Memory B cell (primary cell): ENCODE measurements at regions not wholly inside any gene's neighbourhood (a gene's known extent, or its start where the extent isn't known, plus 50 kb on each side); places are given as distances from the start of the nearest gene placed in this dataset.

Experiments used
- ATAC-seq: fragments of 150-1000 bp; cut with Tn5 transposase; 2 replicates; pipeline ENCODE4 v1.10.0; 2021; ENCODE audit warnings: low read depth, mild to moderate bottlenecking, moderate library complexity
- DNase-seq, 2 donors: peaks; one replicate each; pipeline ENCODE4 v3.0.0; 2022; ENCODE audit warnings: low spot score in 2 of 2
- H3K27ac Mint-ChIP-seq: one replicate; pipeline ENCODE4 v1.8.0; 2022; ENCODE audit warnings: mild to moderate bottlenecking, moderate library complexity, mixed read lengths
- H3K27me3 Mint-ChIP-seq: one replicate; pipeline ENCODE4 v1.8.0; 2022; ENCODE audit warnings: mixed read lengths
- H3K36me3 Mint-ChIP-seq: one replicate; pipeline ENCODE4 v1.8.0; 2022; ENCODE audit warnings: mild to moderate bottlenecking, mixed read lengths
- H3K4me1 Mint-ChIP-seq: one replicate; pipeline ENCODE4 v1.8.0; 2022; ENCODE audit warnings: mixed read lengths
- H3K4me3 Mint-ChIP-seq: one replicate; pipeline ENCODE4 v1.8.0; 2022; ENCODE audit warnings: mild to moderate bottlenecking, moderate library complexity, mixed read lengths
- H3K9me3 Mint-ChIP-seq: one replicate; pipeline ENCODE4 v1.8.0; 2022; ENCODE audit warnings: mixed read lengths

GRCh38 chr1:193417945-193418744 is 231.7 kb upstream of the B3GALT2 start:
- Mint-ChIP-seq H3K27ac (no peak overlapping the region), H3K4me1 (peaks cover 11% of the 10 kb centered on the region)

DNA sequence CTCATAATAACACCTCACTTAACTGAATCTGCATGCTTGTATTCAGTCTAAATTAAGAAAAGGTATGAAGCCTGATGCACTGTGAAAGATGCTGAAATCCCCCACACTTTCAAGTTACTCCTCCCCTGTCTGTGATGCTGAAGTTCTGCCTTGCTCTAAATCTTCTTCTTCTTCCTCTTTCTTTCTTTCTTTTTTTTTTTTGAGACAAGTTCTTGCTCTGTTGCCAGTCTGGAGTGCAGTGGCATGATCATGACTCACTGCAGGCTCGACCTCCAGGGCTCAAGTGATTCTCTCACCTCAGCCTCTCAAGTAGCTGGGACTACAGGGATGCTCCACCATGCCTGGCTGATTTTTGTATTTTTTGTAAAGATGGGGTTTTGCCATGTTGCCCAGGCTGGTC is 231.0 kb upstream of the B3GALT2 start:
- peaks cover 11% of the 10 kb centered on the region for H3K4me1 Mint-ChIP-seq
- no peak for DNase-seq

More at GRCh38 chr1:193417945-193418744, 231.7 kb upstream of the B3GALT2 start:
- Mint-ChIP-seq H3K36me3 (no peaks in the 10 kb centered on the region), H3K27me3 (no peaks in the 10 kb centered on the region), H3K9me3 (no peaks in the 10 kb centered on the region), H3K4me3 (peak overlapping the region; percentile 51)
- ATAC-seq (peak; percentile 65), DNase-seq (peak in 1 of 2 donors; percentile 9)

GRCh38 chr1:193416226-193417024 is 230.0 kb upstream of the B3GALT2 start:
- Mint-ChIP-seq H3K36me3 (no peaks in the 10 kb centered on the region), H3K27ac (no peak overlapping the region), H3K4me1 (peaks cover 11% of the 10 kb centered on the region), H3K4me3 (no peak overlapping the region), H3K27me3 (no peaks in the 10 kb centered on the region), H3K9me3 (no peaks in the 10 kb centered on the region)
- DNase-seq = no peak
- ATAC-seq = no peak

More for the DNA sequence above, 231.0 kb upstream of the B3GALT2 start:
- peak; percentile 78 for ATAC-seq
- no peaks in the 10 kb centered on the region for H3K27me3 Mint-ChIP-seq
- no peaks in the 10 kb centered on the region for H3K36me3 Mint-ChIP-seq
- no peaks in the 10 kb centered on the region for H3K9me3 Mint-ChIP-seq
- H3K4me3 Mint-ChIP-seq = no peak overlapping the region
- no peak overlapping the region for H3K27ac Mint-ChIP-seq

- ATAC-seq = no peak
- no peaks in the 10 kb centered on the region for H3K36me3 Mint-ChIP-seq
- DNase-seq = no peak
- no peak overlapping the region for H3K27ac Mint-ChIP-seq
- peaks cover 11% of the 10 kb centered on the region for H3K4me1 Mint-ChIP-seq
- H3K27me3 Mint-ChIP-seq = no peaks in the 10 kb centered on the region
- H3K9me3 Mint-ChIP-seq = no peaks in the 10 kb centered on the region
- H3K4me3 Mint-ChIP-seq = no peak overlapping the region
Observed at GRCh38 chr1:193415256-193415655, 228.8 kb upstream of the B3GALT2 start.

- Mint-ChIP-seq H3K27ac (no peak overlapping the region), H3K4me3 (no peak overlapping the region), H3K4me1 (peaks cover 7% of the 10 kb centered on the region), H3K36me3 (no peaks in the 10 kb centered on the region), H3K9me3 (no peaks in the 10 kb centered on the region), H3K27me3 (no peaks in the 10 kb centered on the region)
- ATAC-seq (no peak), DNase-seq (no peak)
Observed at GRCh38 chr1:193413376-193413775, 227.0 kb upstream of the B3GALT2 start.

GRCh38 chr1:193412748-193413147 is 226.3 kb upstream of the B3GALT2 start:
- no peak overlapping the region for H3K27ac Mint-ChIP-seq

GRCh38 chr1:193411714-193412113 is 225.3 kb upstream of the B3GALT2 start:
- H3K27me3 Mint-ChIP-seq = no peaks in the 10 kb centered on the region
- H3K27ac Mint-ChIP-seq = no peak overlapping the region
- ATAC-seq (no peak), DNase-seq (no peak)
- H3K36me3 Mint-ChIP-seq = no peaks in the 10 kb centered on the region
- no peak overlapping the region for H3K4me3 Mint-ChIP-seq
- H3K4me1 Mint-ChIP-seq = peaks cover 2% of the 10 kb centered on the region
- H3K9me3 Mint-ChIP-seq = no peaks in the 10 kb centered on the region

More at GRCh38 chr1:193412748-193413147, 226.3 kb upstream of the B3GALT2 start:
- no peak overlapping the region for H3K4me3 Mint-ChIP-seq
- DNase-seq (no peak), ATAC-seq (no peak)
- no peaks in the 10 kb centered on the region for H3K36me3 Mint-ChIP-seq
- no peaks in the 10 kb centered on the region for H3K27me3 Mint-ChIP-seq
- H3K4me1 Mint-ChIP-seq = peaks cover 3% of the 10 kb centered on the region
- H3K9me3 Mint-ChIP-seq = no peaks in the 10 kb centered on the region

DNA sequence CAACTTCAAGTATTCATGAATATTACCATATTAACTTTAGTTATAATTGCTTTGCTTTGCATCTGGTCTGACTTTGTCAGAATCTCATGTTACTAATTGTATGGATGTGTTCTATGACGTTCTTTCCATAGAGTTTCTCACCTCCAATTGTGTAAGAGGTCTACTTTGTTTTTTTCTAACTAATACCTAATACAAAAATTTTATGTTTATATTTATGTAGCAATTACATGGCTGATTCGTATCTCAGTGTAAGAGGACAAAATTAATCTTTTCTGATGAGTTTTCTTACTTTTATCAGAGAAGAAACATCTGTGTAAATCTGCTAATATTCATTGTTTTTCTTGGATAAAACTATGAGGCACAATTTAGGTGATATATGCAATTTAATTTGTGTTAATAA is 224.8 kb upstream of the B3GALT2 start:
- Mint-ChIP-seq H3K9me3 (no peaks in the 10 kb centered on the region), H3K27ac (no peak overlapping the region), H3K27me3 (peaks cover 1% of the 10 kb centered on the region), H3K36me3 (no peaks in the 10 kb centered on the region), H3K4me1 (peaks cover 2% of the 10 kb centered on the region), H3K4me3 (no peak overlapping the region)
- DNase-seq (no peak), ATAC-seq (no peak)

- Mint-ChIP-seq H3K27me3 (peaks cover 1% of the 10 kb centered on the region), H3K27ac (no peak overlapping the region), H3K4me3 (no peak overlapping the region), H3K9me3 (no peaks in the 10 kb centered on the region), H3K36me3 (no peaks in the 10 kb centered on the region), H3K4me1 (peaks cover 2% of the 10 kb centered on the region)
- DNase-seq (no peak), ATAC-seq (no peak)
Observed at GRCh38 chr1:193408782-193409293, 222.4 kb upstream of the B3GALT2 start.

DNA sequence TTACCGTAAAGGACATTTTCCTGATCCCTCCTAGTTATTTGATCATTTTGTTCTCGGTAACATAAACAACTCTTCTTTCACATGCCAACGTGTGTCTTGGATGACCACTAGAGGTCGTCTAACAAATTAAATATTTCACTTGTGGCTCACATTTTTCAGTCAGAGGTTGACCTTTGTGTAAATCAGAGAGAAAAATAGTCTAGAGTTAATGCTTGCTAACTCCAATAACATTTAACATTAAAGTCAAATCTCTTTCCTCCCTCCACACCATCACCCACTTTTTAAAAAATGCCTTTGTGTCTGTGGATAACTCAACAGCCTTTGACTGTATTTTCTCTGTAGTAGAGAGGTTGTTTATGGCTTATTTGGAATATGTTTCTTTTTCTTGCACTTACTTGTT is 220.5 kb upstream of the B3GALT2 start:
- Mint-ChIP-seq H3K27ac (no peak overlapping the region), H3K4me1 (peaks cover 5% of the 10 kb centered on the region), H3K9me3 (no peaks in the 10 kb centered on the region), H3K27me3 (peaks cover 1% of the 10 kb centered on the region), H3K4me3 (no peak overlapping the region), H3K36me3 (no peaks in the 10 kb centered on the region)
- peak in 1 of 2 donors; percentile 21 for DNase-seq
- peak; percentile 31 for ATAC-seq

DNA sequence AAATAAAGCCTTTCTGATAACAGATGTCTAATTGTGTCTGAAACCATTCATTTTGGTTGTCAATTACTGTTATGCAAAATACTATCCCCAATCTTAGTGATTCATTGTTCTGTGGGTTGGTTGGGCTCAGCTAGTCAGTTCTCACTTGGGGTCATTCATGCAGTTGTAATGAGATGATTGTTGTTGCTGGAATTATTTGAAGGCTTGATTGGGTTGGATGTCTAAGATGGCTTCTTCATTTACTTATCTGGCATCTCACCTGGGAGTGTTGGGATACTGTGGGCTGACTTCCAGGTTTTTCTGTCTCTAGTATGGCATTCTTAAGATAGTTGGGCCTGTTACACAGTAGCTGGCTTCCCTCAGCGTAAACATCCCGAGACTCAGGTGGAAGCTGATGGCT is 217.8 kb upstream of the B3GALT2 start:
- no peak for DNase-seq
- Mint-ChIP-seq H3K9me3 (no peaks in the 10 kb centered on the region), H3K4me3 (no peak overlapping the region), H3K27ac (no peak overlapping the region), H3K4me1 (peaks cover 5% of the 10 kb centered on the region), H3K36me3 (no peaks in the 10 kb centered on the region), H3K27me3 (peaks cover 1% of the 10 kb centered on the region)
- no peak for ATAC-seq

- Mint-ChIP-seq H3K36me3 (no peaks in the 10 kb centered on the region), H3K27me3 (peaks cover 1% of the 10 kb centered on the region), H3K4me1 (peaks cover 5% of the 10 kb centered on the region), H3K4me3 (no peak overlapping the region), H3K27ac (no peak overlapping the region), H3K9me3 (no peaks in the 10 kb centered on the region)
- ATAC-seq (no peak), DNase-seq (no peak)
Observed at GRCh38 chr1:193402977-193403376, 216.6 kb upstream of the B3GALT2 start.

GRCh38 chr1:193402037-193402436 is 215.6 kb upstream of the B3GALT2 start:
- no peak overlapping the region for H3K27ac Mint-ChIP-seq
- ATAC-seq (no peak), DNase-seq (no peak)
- H3K4me3 Mint-ChIP-seq = no peak overlapping the region
- peaks cover 1% of the 10 kb centered on the region for H3K27me3 Mint-ChIP-seq
- H3K4me1 Mint-ChIP-seq = peaks cover 5% of the 10 kb centered on the region
- no peaks in the 10 kb centered on the region for H3K9me3 Mint-ChIP-seq
- no peaks in the 10 kb centered on the region for H3K36me3 Mint-ChIP-seq

- H3K4me3 Mint-ChIP-seq = no peak overlapping the region
- H3K36me3 Mint-ChIP-seq = no peaks in the 10 kb centered on the region
- H3K27ac Mint-ChIP-seq = no peak overlapping the region
- H3K4me1 Mint-ChIP-seq = no peaks in the 10 kb centered on the region
- no peak for DNase-seq
- H3K27me3 Mint-ChIP-seq = peaks cover 5% of the 10 kb centered on the region
- H3K9me3 Mint-ChIP-seq = no peaks in the 10 kb centered on the region
- ATAC-seq = no peak
Observed at GRCh38 chr1:193394336-193394735, 207.9 kb upstream of the B3GALT2 start.
